ENCODE measurements at regions not wholly inside any gene's neighbourhood (a gene's known extent, or its start where the extent isn't known, plus 50 kb on each side); places are given as distances from the start of the nearest gene placed in this dataset.
A peak's percentile ranks its signal among the peaks of the same experiment; 100 is the strongest.
"Not testable (repeated sequence)": the region's sequence is repeated elsewhere in the genome, so short reads cannot be mapped to it uniquely, and the experiment has no call there.

DNA sequence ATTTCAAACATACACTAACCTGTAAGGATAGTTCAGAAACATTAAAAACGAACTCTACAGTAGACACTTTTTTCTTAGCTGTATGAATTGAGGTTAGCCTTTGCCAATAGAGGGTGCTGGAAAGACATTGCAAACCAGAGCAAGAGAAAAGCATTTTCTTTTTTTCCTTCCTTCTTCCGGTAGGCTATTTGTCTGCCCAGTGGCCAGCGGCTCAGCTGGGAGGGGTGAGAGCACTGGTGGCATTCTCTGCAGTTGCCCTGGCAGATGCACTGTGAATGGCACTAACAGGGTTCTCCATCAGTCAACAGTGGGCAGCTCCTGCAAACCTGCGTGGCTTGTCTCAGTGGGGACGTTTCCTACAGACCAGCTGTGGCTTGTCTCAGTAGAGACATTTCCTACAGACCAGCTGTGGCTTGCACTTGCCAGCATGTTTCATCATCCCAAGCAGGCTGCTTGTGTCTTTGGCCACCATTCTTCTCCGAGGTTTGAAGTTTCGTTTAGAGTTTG, 984.5 kb upstream of the CDH18 start:
- peak; percentile 17 for TF ChIP-seq CTCF (IDR thresholded peaks at IDR 0.05)
- peaks cover 23% of the 10 kb centered on the region for H3K4me1 Mint-ChIP-seq
- no peak overlapping the region for H3K27ac Mint-ChIP-seq
- DNase-seq = peak; percentile 6
- peak overlapping the region; percentile 26 for H3K4me3 Mint-ChIP-seq
- no peaks in the 10 kb centered on the region for H3K36me3 Mint-ChIP-seq (ENCODE audit: low read depth)
- no peaks in the 10 kb centered on the region for H3K9me3 Mint-ChIP-seq
- H3K27me3 Mint-ChIP-seq (ENCODE audit: low read depth, poor library complexity) = no peaks in the 10 kb centered on the region

DNA sequence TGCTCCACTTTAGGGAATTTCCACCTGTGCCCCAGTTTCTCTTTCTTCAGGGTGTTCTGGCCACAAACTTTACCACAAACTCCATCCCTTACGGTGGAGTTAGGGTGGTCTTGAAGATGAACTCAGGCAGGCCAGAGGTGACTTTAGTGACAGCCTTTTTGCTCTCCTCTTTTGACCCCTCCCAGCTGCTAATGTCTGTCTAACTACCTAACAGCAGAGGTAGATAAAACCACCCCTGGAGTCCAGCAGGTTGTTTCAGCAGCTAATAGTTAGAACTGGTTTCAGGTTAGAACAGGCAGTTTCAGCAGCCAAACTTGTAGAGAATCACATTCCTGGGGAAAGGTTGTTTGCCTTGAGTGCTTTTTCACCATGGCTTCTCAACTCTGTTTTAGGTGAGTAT, 971.3 kb upstream of the CDH18 start:
- Mint-ChIP-seq H3K4me3 (no peak overlapping the region), H3K27me3 (ENCODE audit: low read depth, poor library complexity) (no peaks in the 10 kb centered on the region), H3K36me3 (ENCODE audit: low read depth) (no peaks in the 10 kb centered on the region), H3K27ac (no peak overlapping the region), H3K9me3 (no peaks in the 10 kb centered on the region), H3K4me1 (no peaks in the 10 kb centered on the region)
- TF ChIP-seq CTCF (IDR thresholded peaks at IDR 0.05) = no peak
- DNase-seq = no peak

DNA sequence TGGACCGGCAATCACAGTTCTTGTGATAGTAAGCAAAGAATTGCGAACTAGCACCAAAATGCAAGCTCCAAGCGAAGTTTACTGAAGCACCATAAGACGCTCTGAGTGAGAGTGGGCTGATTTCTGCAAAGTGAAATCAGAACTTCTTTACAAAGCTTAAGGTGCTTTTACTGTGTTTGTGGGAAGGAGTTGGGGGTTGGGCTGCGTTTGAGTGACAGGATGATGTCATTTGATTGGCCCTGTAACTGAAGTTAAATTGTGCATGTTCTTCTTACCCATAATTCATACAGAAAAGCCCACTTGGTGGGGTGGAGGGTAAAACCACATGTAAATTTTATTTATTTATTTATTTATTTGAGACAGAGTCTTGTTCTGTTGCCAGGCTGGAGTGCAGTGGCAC, 970.6 kb upstream of the CDH18 start:
- no peak for TF ChIP-seq CTCF (IDR thresholded peaks at IDR 0.05)
- Mint-ChIP-seq H3K9me3 (no peaks in the 10 kb centered on the region), H3K4me3 (no peak overlapping the region), H3K27me3 (ENCODE audit: low read depth, poor library complexity) (no peaks in the 10 kb centered on the region), H3K27ac (no peak overlapping the region), H3K4me1 (no peaks in the 10 kb centered on the region), H3K36me3 (ENCODE audit: low read depth) (no peaks in the 10 kb centered on the region)
- no peak for DNase-seq

DNA sequence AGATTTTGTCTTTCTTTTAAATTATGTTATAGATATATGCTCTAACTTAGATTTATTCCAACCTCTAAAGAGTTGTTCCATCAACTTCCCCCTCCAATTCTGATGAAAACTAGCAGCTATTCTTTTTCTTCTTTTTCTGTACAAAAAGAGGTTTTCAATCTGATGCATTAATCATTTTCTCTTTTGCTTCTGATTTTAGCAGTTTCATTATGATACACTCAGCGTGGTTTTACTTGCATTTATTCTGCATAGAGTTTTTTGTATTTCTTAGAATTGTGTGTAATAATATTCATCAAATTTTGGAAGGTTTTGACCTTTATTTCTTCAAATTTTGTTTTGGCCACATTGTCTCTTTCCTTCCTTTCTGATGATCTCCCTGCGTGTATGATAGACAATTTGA, 968.1 kb upstream of the CDH18 start:
- Mint-ChIP-seq H3K4me3 (no peak overlapping the region), H3K27ac (no peak overlapping the region), H3K4me1 (no peaks in the 10 kb centered on the region), H3K9me3 (no peaks in the 10 kb centered on the region), H3K36me3 (ENCODE audit: low read depth) (no peaks in the 10 kb centered on the region), H3K27me3 (ENCODE audit: low read depth, poor library complexity) (no peaks in the 10 kb centered on the region)
- no peak for TF ChIP-seq CTCF (IDR thresholded peaks at IDR 0.05)
- DNase-seq = no peak

DNA sequence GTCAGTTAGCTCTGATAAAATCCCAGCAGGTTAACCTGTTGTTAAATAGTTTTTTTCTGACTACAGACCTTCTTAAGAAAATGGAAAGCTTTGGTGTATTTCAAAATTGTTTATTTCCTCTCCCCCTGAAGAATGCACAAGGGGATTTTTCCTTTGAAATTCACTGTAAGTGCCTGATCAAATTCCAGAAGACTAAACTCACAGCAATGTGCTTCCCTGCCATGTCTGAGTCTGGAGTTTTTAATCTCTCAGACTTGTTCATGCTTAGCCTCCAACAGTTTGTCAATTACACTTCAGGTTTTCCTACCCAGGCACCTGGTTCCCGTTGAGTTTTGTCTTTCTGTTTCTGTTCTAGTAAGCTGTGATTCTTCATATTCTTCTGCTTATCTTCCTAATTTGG, 961.6 kb upstream of the CDH18 start:
- H3K27me3 Mint-ChIP-seq (ENCODE audit: low read depth, poor library complexity) = peaks cover 7% of the 10 kb centered on the region
- H3K4me1 Mint-ChIP-seq = no peaks in the 10 kb centered on the region
- H3K9me3 Mint-ChIP-seq = no peaks in the 10 kb centered on the region
- H3K4me3 Mint-ChIP-seq = no peak overlapping the region
- no peaks in the 10 kb centered on the region for H3K36me3 Mint-ChIP-seq (ENCODE audit: low read depth)
- TF ChIP-seq CTCF (IDR thresholded peaks at IDR 0.05) = no peak
- DNase-seq = no peak
- H3K27ac Mint-ChIP-seq = no peak overlapping the region

DNA sequence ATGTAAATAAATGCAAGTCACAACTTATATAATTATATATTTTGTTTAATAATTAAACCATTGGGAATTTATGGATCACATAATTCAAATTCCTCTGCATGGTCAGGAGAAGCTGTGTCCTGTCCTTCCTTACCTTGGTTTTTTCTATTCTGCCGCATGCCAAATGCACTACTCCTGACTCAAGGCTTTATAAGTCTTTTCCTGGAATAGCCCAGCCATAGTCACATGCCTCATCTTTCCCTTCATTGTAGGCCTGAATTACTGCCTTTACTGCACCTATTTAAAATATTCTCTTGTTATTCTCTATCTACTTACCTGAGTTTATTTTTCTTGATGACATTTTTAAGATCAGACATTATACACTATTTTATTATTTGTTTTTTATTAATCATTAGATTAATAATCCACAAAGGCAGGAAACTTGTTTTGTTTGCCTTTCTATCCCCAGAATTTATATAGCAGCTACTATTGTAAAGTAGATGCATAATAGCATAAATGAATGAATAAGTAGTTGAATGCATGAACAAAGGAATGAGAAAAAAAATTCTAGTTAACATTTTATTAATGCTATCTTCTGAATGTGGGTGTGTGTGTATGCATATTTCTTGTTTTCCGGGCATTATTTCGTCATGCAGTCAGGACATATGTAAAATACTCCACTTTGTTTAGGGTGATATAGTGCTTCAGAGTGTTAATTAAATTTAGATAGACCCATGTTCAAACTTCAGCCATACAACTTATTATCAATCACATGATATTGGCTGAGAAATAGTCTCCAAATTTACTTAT, 955.4 kb upstream of the CDH18 start:
- H3K36me3 Mint-ChIP-seq (ENCODE audit: low read depth); H3K4me1 Mint-ChIP-seq; H3K9me3 Mint-ChIP-seq; H3K4me3 Mint-ChIP-seq; H3K27ac Mint-ChIP-seq; DNase-seq; H3K27me3 Mint-ChIP-seq (ENCODE audit: low read depth, poor library complexity): not testable (repeated sequence)

GRCh38 chr5:20942603-20943002, 954.6 kb upstream of the CDH18 start:
- not testable (repeated sequence) for H3K36me3 Mint-ChIP-seq (ENCODE audit: low read depth); H3K4me3 Mint-ChIP-seq; H3K27me3 Mint-ChIP-seq (ENCODE audit: low read depth, poor library complexity); H3K27ac Mint-ChIP-seq; DNase-seq; H3K4me1 Mint-ChIP-seq; H3K9me3 Mint-ChIP-seq

- H3K36me3 Mint-ChIP-seq (ENCODE audit: low read depth); H3K27ac Mint-ChIP-seq; H3K27me3 Mint-ChIP-seq (ENCODE audit: low read depth, poor library complexity); H3K9me3 Mint-ChIP-seq; DNase-seq; H3K4me3 Mint-ChIP-seq; H3K4me1 Mint-ChIP-seq: not testable (repeated sequence)
These were observed 952.8 kb upstream of the CDH18 start for GRCh38 chr5:20940786-20941185.

DNA sequence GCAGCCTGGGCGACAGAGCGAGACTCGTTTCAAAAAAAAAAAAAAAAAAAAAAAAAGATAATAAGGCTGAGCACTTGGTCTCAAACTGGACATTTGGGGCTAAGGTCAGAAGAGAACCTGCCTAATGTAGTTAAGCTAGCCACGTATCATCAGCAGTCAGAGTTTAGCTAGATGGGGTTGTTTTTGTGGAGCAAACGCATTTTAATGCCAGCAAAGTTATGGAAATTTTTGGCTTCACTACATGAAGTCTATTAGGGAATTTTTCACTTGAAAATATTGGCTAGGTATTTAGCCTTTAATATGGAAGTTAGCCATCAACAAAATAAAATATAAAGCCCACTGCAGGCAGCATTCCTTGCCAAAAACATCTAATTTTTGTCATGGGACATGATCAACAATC, 902.9 kb upstream of the CDH18 start:
- DNase-seq; H3K36me3 Mint-ChIP-seq (ENCODE audit: low read depth); H3K27me3 Mint-ChIP-seq (ENCODE audit: low read depth, poor library complexity); H3K4me3 Mint-ChIP-seq; H3K27ac Mint-ChIP-seq; H3K4me1 Mint-ChIP-seq; H3K9me3 Mint-ChIP-seq: not testable (repeated sequence)

GRCh38 chr5:20875726-20876125, 887.7 kb upstream of the CDH18 start:
- H3K9me3 Mint-ChIP-seq; H3K36me3 Mint-ChIP-seq (ENCODE audit: low read depth); H3K4me3 Mint-ChIP-seq; H3K4me1 Mint-ChIP-seq; H3K27ac Mint-ChIP-seq; DNase-seq; H3K27me3 Mint-ChIP-seq (ENCODE audit: low read depth, poor library complexity): not testable (repeated sequence)
